SH-SY5Y (cell line): ENCODE measurements at regions not wholly inside any gene's neighbourhood (a gene's known extent, or its start where the extent isn't known, plus 50 kb on each side); places are given as distances from the start of the nearest gene placed in this dataset.

Source experiments
- GATA2 ChIP-seq: IDR thresholded peaks from 2 replicates; pipeline ENCODE4 v1.6.1; 2011; ENCODE audit warnings: mild to moderate bottlenecking, low read depth, low read length
- GATA3 ChIP-seq: IDR thresholded peaks from 2 replicates; pipeline ENCODE4 v1.6.1; 2011; ENCODE audit warnings: low read depth, mild to moderate bottlenecking, low read length, moderate library complexity

GRCh38 chr18:77992057-77992456, 742.4 kb downstream of the GALR1 start:
- TF ChIP-seq GATA2 (no peak), GATA3 (no peak)

GRCh38 chr18:77993188-77993981, 743.7 kb downstream of the GALR1 start:
- TF ChIP-seq GATA2 (no peak), GATA3 (no peak)

GRCh38 chr18:77995593-77995992, 745.9 kb downstream of the GALR1 start:
- no peak for TF ChIP-seq GATA2
- TF ChIP-seq GATA3: no peak

- TF ChIP-seq GATA2 (no peak), GATA3 (no peak)
These were observed 747.1 kb downstream of the GALR1 start for GRCh38 chr18:77996737-77997136.

- TF ChIP-seq GATA2 (no peak), GATA3 (no peak)
These were observed 752.2 kb downstream of the GALR1 start for GRCh38 chr18:78001811-78002210.

- TF ChIP-seq GATA2 (no peak), GATA3 (no peak)
These were observed 756.5 kb downstream of the GALR1 start for GRCh38 chr18:78006006-78006773.

- TF ChIP-seq GATA3: no peak
- no peak for TF ChIP-seq GATA2
These were observed 757.2 kb downstream of the GALR1 start for GRCh38 chr18:78006774-78007260.

GRCh38 chr18:78010363-78010762, 760.7 kb downstream of the GALR1 start:
- TF ChIP-seq GATA2: no peak
- no peak for TF ChIP-seq GATA3

- TF ChIP-seq GATA3 (no peak), GATA2 (no peak)
These were observed 768.2 kb downstream of the GALR1 start for GRCh38 chr18:78017869-78018268.

GRCh38 chr18:78021196-78021595, 771.5 kb downstream of the GALR1 start:
- TF ChIP-seq GATA3: no peak
- TF ChIP-seq GATA2: no peak

- no peak for TF ChIP-seq GATA3
- no peak for TF ChIP-seq GATA2
These were observed 781.9 kb downstream of the GALR1 start for GRCh38 chr18:78031589-78031988.

GRCh38 chr18:78031991-78032390, 782.3 kb downstream of the GALR1 start:
- TF ChIP-seq GATA3 (no peak), GATA2 (no peak)

GRCh38 chr18:78032574-78032973, 782.9 kb downstream of the GALR1 start:
- TF ChIP-seq GATA3 (no peak), GATA2 (no peak)

- TF ChIP-seq GATA2 (no peak), GATA3 (no peak)
These were observed 785.1 kb downstream of the GALR1 start for GRCh38 chr18:78034755-78035154.

GRCh38 chr18:78041218-78041617, 791.6 kb downstream of the GALR1 start:
- TF ChIP-seq GATA3: no peak
- no peak for TF ChIP-seq GATA2
